K562 (cell line): ENCODE measurements at regions not wholly inside any gene's neighbourhood (a gene's known extent, or its start where the extent isn't known, plus 50 kb on each side); places are given as distances from the start of the nearest gene placed in this dataset.

ENCODE experiments used
- EZH2 ChIP-seq: IDR thresholded peaks from 2 replicates; pipeline ENCODE4 v1.6.1; 2012; ENCODE audit warnings: low read depth, mild to moderate bottlenecking, inconsistent platforms, low read length, borderline replicate concordance
- ZNF143 ChIP-seq: sonication (generic); formaldehyde crosslinking; IDR thresholded peaks from 2 replicates; pipeline ENCODE4 v1.9.0; 2022; ENCODE audit warnings: mild to moderate bottlenecking, missing genetic modification reagents

GRCh38 chr2:41319437-41319836, 728.4 kb upstream of the PKDCC start:
- TF ChIP-seq EZH2 (no peak), ZNF143 (CRISPR knock-in tag) (no peak)
